ENCODE measurements at regions not wholly inside any gene's neighbourhood (a gene's known extent, or its start where the extent isn't known, plus 50 kb on each side); places are given as distances from the start of the nearest gene placed in this dataset.

GRCh38 chr10:36091007-36091406, 448.9 kb upstream of the FZD8 start:
- no peaks in the 10 kb centered on the region for H3K27me3 ChIP-seq (ENCODE audit: control insufficient read depth, insufficient read depth, low read length)
- DNase-seq (ENCODE audit: low read depth in 2 of 2) = no peak
- no peaks in the 10 kb centered on the region for H4K20me1 ChIP-seq (ENCODE audit: control insufficient read depth, extremely low read depth, insufficient read depth, low read length)
- H2AFZ ChIP-seq (ENCODE audit: low read length) = no peak overlapping the region
- TF ChIP-seq CTCF (conservative IDR thresholded peaks at IDR 0.05 in 1 of 2, IDR thresholded peaks at IDR 0.05 in 1 of 2; ENCODE audit: low read depth in 1 of 2, low read length in 2 of 2) (no peak), EZH2 (IDR thresholded peaks at IDR 0.05; ENCODE audit: low read length, missing control alignments) (no peak)
- H3K79me2 ChIP-seq (ENCODE audit: control insufficient read depth, insufficient read depth, low read length) = no peaks in the 10 kb centered on the region
- no peak overlapping the region for H3K9ac ChIP-seq (ENCODE audit: insufficient read depth, low read length)
- no peaks in the 10 kb centered on the region for H3K4me1 ChIP-seq (ENCODE audit: control insufficient read depth, extremely low read depth, insufficient read depth, low read length)
- H3K4me3 ChIP-seq (replicated peaks in 1 of 4; ENCODE audit: control extremely low read depth in 1 of 4, insufficient read depth in 1 of 4, low read depth in 3 of 4, low read length in 4 of 4) = no peak overlapping the region
- no peak overlapping the region for H3K27ac ChIP-seq (ENCODE audit: insufficient read depth, low read length)
- H3K36me3 ChIP-seq (ENCODE audit: control insufficient read depth, insufficient read depth, low read length) = no peaks in the 10 kb centered on the region
- H3K4me2 ChIP-seq (ENCODE audit: extremely low read depth, insufficient read depth, low read length) = no peak overlapping the region
- no peaks in the 10 kb centered on the region for H3K9me3 ChIP-seq (ENCODE audit: control insufficient read depth, insufficient read depth, low read depth, low read length)

- Histone ChIP-seq H3K27ac (ENCODE audit: insufficient read depth, low read length) (no peak overlapping the region), H4K20me1 (ENCODE audit: control insufficient read depth, extremely low read depth, insufficient read depth, low read length) (no peaks in the 10 kb centered on the region), H2AFZ (ENCODE audit: low read length) (no peak overlapping the region), H3K4me3 (replicated peaks in 1 of 4; ENCODE audit: control extremely low read depth in 1 of 4, insufficient read depth in 1 of 4, low read depth in 3 of 4, low read length in 4 of 4) (no peak overlapping the region), H3K27me3 (ENCODE audit: control insufficient read depth, insufficient read depth, low read length) (no peaks in the 10 kb centered on the region), H3K9me3 (ENCODE audit: control insufficient read depth, insufficient read depth, low read depth, low read length) (no peaks in the 10 kb centered on the region), H3K79me2 (ENCODE audit: control insufficient read depth, insufficient read depth, low read length) (no peaks in the 10 kb centered on the region), H3K4me1 (ENCODE audit: control insufficient read depth, extremely low read depth, insufficient read depth, low read length) (no peaks in the 10 kb centered on the region), H3K9ac (ENCODE audit: insufficient read depth, low read length) (no peak overlapping the region), H3K36me3 (ENCODE audit: control insufficient read depth, insufficient read depth, low read length) (no peaks in the 10 kb centered on the region), H3K4me2 (ENCODE audit: extremely low read depth, insufficient read depth, low read length) (no peak overlapping the region)
- no peak for DNase-seq (ENCODE audit: low read depth in 2 of 2)
- TF ChIP-seq CTCF (conservative IDR thresholded peaks at IDR 0.05 in 1 of 2, IDR thresholded peaks at IDR 0.05 in 1 of 2; ENCODE audit: low read depth in 1 of 2, low read length in 2 of 2) = no peak
- no peak for TF ChIP-seq EZH2 (IDR thresholded peaks at IDR 0.05; ENCODE audit: low read length, missing control alignments)
These were observed 447.8 kb upstream of the FZD8 start for GRCh38 chr10:36089790-36090440.

- Histone ChIP-seq H3K4me2 (ENCODE audit: extremely low read depth, insufficient read depth, low read length) (no peak overlapping the region), H3K79me2 (ENCODE audit: control insufficient read depth, insufficient read depth, low read length) (no peaks in the 10 kb centered on the region), H3K27ac (ENCODE audit: insufficient read depth, low read length) (no peak overlapping the region), H3K9me3 (ENCODE audit: control insufficient read depth, insufficient read depth, low read depth, low read length) (no peaks in the 10 kb centered on the region), H3K4me1 (ENCODE audit: control insufficient read depth, extremely low read depth, insufficient read depth, low read length) (no peaks in the 10 kb centered on the region), H3K4me3 (replicated peaks in 1 of 4; ENCODE audit: control extremely low read depth in 1 of 4, insufficient read depth in 1 of 4, low read depth in 3 of 4, low read length in 4 of 4) (no peak overlapping the region), H3K36me3 (ENCODE audit: control insufficient read depth, insufficient read depth, low read length) (no peaks in the 10 kb centered on the region), H4K20me1 (ENCODE audit: control insufficient read depth, extremely low read depth, insufficient read depth, low read length) (no peaks in the 10 kb centered on the region), H3K27me3 (ENCODE audit: control insufficient read depth, insufficient read depth, low read length) (no peaks in the 10 kb centered on the region), H3K9ac (ENCODE audit: insufficient read depth, low read length) (no peak overlapping the region), H2AFZ (ENCODE audit: low read length) (no peak overlapping the region)
- TF ChIP-seq EZH2 (IDR thresholded peaks at IDR 0.05; ENCODE audit: low read length, missing control alignments) (no peak), CTCF (conservative IDR thresholded peaks at IDR 0.05 in 1 of 2, IDR thresholded peaks at IDR 0.05 in 1 of 2; ENCODE audit: low read depth in 1 of 2, low read length in 2 of 2) (no peak)
- DNase-seq (ENCODE audit: low read depth in 2 of 2) = no peak
These were observed 445.2 kb upstream of the FZD8 start for GRCh38 chr10:36087006-36088005.

Measured in fibroblast of lung (primary cell).